ENCODE measurements at regions not wholly inside any gene's neighbourhood (a gene's known extent, or its start where the extent isn't known, plus 50 kb on each side); places are given as distances from the start of the nearest gene placed in this dataset.
A peak's percentile ranks its signal among the peaks of the same experiment; 100 is the strongest.
"Not testable (repeated sequence)": the region's sequence is repeated elsewhere in the genome, so short reads cannot be mapped to it uniquely, and the experiment has no call there.

DNA sequence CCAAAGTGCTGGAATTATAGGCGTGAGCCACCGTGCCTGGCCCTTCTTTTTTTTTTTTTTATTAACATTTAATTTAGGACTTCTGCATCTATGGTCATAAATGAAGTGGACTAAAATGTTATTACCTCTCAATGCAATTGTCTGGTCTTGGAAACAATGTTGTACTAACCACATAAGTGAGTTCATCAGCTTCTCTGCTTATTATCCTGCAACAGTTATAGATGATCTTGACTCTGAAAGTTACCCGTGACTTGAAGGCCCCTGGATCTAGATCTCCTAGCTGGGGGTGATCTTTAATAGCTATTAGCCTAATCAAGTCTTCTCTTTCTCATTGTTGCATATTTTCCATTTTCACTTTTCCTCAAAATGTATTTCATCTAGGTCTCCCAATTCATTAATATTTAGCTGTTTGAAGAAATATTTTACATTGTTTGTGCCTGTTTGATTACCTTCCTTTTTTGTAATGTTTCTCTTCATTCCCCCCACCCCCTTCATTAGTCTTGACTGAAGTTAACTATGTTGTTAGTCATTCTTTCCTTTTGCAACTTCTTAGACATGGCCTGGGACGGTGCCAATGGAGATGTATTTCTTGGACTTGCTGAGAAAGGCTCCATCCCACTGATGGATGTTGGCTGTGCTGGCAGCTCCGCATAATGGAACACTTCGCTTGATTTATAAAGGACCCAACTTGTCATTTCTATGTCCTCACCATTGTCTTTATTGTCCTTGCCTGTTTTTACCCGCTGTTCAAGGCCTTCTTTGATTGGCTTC, 141.6 kb upstream of the RIOK3 start:
- DNase-seq: no peak

DNA sequence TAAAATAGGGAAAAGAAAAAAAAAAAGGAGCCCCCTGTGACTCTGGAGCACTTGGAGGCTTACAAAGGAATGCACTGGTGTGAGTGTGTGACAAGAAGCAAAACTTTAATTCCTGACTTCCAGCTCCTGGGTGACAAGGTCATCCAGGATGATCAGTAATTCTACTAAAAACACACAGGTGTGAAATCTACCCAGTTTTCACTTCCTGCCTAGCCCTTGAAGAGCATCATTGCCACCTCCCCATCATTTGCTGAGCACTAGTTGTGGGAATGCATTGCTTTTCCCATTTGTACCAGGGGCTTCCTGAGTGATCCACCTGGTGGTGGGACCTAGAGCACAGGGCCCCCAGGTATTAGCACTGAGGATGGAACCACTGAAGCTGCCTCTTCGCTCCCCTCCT, 139.7 kb upstream of the RIOK3 start:
- DNase-seq: no peak

DNA sequence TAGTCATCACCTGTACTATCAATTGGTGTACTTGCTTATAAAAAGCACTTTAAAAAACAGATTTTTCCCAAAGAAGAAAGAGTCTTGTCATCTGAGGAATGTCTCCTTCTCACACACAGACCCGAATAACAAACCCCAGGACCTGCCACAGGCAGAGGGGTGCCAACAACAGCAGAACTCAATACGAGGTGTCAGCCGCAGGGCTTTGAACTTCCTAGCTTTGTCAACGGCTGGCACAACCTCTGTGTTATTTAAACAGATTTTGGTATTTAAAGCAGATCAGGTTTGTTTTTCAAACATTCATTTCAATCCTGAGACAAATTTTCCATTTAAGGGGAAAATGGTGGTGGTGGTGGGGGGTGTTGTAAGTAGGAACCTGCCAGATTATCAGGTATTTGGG, 138.4 kb upstream of the RIOK3 start:
- no peak for DNase-seq

DNA sequence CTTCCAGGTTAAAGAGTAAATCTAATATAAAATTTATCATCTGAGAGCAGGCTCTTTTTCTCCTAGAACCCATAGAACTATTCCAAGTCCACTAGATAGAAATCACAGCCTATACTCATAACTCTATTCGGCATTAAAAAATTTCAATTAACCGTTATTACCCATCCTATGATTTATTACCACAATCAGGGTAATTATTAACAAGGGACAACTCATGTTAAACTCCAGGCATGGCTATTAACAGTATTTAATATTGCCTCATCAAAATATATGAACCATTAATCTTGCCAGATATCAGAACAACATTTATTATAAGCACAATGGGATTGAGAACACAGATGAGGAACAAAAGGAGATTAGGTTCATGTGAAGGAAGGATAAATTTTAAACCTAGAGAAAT, 136.8 kb upstream of the RIOK3 start:
- DNase-seq: no peak

DNA sequence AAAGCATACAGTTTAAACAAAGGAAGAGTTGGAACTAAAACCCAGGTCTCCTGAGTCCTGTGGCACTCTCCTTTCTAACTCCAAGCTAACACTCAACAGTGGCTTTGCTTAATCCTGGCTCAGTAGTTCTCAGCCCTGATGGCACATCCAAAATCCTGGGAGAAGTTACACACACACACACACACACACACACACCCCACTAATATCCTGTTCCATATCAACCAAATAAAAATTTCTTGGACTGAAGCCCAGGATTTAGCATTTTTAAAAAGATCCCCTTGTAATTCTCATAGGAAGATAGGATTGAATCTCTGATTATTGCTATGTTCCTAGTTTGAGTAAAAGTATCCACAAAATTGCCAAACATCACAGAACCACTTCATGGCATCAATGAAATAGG, 136.1 kb upstream of the RIOK3 start:
- no peak for DNase-seq

DNA sequence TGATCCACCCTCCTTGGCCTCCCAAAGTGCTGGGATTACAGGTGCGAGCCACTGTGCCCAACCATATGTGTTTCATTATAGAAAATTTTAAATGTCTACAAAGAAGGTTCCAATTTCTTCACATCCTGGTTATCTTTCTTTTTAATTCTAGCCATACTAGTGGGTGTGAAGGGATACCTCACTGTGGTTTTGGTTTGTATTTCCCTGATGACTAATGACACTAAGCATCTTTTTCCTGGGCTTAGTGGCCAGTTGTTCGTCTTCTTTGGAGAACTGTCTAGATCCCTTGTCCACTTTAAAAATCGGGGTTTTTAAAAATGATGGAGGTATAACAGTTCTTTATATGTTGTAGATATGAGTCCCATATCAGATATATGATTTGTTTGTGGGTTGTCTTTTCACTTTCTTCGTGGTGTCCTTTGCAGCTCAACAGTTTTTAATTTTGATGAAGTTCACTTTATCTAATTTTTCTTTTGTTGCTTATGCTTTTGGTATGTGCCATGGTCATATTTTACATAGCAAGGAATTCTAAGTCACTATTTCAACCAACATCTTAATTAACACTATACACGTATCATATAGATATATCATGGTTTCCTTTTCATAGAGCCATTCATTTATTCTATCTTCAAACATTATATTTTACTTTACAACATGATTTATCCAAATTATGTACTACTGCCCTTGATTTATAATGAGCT, 135.0 kb upstream of the RIOK3 start:
- no peak for DNase-seq

DNA sequence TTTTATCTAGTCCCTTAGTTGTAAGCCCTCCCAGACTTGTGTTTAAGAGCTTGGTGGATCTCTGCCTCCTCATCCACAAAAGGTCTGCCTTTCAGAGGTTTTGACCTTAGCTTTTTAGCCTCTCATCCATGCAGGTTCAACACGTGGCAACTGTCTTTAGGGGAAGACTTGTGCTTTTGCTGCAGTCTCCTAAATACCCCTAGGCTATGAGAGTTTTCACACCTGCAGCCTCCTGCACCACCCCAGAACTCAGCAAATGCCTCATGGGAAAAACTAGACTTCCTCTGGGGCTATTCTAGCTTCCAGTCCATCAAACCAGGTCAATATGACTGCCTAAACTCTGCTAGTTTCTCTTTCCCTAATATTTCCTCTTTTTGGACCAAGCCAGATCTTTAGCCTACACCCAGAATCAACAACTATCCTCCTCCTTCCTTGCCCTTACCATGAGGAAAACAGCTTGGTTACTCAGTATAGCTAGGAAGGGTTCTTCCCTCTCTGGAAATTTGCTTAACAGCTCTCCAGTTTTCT, 132.3 kb upstream of the RIOK3 start:
- no peak for DNase-seq

DNA sequence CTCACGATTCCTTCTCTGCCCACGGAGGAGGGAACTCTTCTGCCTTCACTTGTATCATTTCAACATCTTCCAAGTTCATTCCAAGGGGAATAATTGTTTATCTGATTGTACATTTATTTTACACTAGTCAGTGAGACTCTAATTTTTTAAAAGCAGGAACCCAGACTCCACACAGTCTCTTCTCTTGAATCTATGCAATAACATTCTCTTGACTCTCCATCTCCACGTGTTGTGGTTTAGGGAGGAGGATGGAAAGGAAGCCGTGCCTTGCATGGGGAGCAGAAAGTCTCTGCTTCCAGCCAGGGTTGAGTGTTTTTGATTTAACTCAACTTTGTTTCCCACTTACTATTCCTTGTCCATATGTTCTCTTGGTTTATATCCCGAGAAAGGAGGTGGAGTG, 131.1 kb upstream of the RIOK3 start:
- DNase-seq: no peak

DNA sequence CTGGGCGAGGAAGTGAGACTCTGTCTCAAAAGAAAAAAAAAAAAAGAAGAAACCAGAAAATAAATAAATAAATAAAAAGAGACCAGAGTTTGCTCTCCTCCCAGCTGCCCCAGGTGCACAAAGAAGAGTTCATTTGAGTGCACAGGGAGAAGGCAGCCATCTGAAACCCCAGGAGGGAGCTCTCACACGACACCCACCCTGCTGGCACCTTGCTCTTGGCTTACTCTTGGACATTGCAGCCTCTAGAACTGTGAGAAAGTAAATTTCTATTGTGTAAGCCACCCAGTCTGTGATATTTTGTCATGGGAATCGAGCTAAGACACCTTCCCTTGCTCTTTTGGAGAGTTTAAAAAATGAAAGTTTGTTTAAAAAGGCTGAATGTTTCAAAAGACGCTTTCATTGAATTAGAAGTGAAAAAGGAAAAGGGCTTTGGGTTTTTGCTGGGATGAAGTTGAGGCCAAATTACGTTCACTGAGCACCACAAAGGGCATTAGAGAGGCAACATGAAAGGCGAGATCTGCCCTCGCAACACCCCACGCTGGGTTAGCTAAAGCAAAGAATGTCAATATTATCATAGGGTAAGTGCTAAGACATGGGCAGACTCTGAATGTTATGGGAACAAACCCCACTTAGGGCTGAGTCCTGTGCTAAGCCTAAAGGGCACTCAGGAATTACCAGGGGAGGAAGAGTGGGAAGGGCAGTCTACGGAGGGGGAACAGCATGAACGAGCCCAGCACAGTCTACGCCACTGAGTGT, 128.9 kb upstream of the RIOK3 start:
- peak; percentile 10 for DNase-seq

DNA sequence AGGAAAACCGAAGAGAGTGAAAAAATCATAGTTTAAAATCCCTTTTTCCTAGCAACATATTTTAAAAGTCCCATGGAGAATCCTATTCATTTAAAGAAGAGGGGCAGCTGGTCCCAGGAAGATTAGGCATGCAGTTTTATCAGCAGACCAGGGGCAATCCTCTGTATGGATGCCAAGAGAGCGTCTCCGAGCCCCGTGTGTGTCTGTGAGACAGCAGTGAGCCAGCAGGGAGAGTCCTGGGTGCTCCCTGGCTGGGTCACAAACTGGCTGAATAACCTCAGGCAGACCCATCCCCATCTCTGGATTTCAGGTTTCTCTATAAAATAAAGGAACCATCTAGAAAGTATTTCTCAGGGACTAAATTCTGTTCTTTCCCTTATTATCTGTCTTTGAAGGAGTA, 128.2 kb upstream of the RIOK3 start:
- DNase-seq: no peak

DNA sequence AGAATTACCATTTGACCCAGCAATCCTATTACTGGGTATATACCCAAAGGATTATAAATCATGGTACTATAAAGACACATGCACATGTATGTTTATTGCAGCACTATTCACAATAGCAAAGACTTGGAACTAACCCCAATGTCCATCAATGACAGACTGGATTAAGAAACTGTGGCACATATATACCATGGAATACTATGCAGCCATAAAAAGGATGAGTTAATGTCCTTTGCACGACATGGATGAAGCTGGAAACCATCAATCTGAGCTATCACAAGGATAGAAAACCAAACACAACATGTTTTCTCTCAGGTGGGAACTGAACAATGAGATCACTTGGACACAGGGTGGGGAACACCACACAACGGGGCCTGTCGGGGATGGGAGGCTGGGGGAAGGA, 123.4 kb upstream of the RIOK3 start:
- not testable (repeated sequence) for DNase-seq

DNA sequence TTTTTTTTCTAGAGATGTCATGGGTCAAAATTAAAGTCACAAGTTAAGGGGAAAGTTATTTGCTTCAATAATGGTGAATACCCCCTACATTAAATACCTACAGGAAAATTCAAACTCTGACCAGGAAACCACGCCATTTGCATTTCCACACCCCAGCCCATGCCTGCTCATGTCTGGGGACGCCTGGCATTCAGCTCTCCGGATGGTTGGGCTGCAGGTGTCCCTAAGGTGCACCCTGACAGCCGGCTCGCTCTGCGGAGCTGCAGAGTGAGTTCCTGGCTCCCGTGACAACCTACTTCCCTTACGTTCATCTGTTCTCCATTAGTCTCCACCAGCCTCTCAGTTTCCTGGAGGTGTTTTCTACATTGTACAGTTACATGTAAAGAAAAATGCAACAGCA, 122.7 kb upstream of the RIOK3 start:
- DNase-seq: no peak

DNA sequence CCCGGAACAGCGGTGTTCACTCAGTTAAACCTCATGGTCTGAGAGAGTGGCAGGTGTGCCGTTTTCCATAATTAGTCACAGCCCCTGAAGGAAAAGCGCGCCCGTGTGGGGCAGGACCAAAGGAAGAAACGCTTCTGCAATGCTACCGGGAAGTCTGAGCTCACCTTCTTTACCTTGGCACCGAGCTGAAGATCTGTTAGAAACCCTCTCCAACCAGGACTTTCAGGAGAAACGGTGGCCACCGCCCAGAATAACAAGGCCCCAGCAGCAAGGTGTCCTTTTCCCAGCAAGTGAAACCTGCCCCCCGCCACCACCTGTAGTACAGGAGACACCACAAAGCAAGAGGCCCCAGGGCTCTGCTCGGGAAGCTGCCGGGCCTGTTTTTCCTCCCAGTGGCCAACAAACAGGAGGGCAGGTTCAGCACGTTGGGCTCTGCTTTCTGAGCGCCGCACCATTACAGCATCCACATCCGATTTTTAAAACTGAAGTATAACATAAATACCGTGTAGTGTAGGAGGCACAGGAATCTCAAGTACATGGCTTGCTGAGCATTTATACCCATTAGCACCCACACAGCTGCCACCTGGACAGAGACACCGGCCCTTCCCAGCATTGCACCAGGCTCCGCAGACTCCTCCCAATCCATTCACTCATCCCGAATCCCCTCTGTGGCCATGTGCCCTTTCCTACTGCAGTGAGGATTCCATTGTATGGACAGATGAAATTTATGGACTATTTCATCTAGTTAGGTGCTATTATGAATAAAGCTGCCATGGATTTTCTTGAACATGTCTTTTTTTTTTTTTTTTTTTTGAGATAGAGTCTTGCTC, 121.8 kb upstream of the RIOK3 start:
- DNase-seq: no peak

DNA sequence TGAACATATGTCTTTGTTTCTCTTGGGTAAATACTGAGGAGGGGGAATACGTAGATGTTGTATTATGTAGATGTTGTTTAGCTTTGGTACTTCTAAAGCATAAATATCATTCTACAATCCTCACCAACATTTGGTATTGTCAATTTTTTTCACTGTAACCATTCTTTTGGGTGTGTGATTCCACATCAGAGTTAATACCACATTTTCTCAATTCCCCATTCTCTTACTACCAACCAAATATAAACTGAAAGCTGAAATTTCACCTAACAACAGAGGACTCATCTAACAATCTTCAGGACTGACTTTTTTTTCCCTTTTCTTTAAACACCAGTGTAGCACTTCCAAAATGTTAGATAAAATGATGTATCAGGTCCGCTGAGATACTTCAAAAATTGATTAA, 120.7 kb upstream of the RIOK3 start:
- DNase-seq: no peak

DNA sequence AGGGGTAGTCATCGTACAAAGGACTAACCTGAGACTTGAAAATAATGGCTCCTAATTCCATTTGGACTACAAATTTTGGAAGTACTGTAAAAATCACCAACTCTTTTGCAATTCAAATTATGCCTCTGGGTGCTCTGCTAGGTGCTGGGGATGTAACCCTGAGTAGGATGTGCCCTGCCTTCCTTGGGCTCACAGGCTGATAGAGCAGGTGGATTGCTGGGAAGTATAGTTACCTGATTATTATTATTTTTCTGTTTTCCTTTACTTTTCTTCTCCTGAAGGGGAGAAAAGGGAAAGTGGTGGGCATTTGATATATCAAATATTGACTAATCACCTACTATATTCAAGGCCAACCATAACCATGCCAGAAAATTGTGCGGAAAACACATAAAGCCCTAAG, 119.3 kb upstream of the RIOK3 start:
- DNase-seq: no peak

DNA sequence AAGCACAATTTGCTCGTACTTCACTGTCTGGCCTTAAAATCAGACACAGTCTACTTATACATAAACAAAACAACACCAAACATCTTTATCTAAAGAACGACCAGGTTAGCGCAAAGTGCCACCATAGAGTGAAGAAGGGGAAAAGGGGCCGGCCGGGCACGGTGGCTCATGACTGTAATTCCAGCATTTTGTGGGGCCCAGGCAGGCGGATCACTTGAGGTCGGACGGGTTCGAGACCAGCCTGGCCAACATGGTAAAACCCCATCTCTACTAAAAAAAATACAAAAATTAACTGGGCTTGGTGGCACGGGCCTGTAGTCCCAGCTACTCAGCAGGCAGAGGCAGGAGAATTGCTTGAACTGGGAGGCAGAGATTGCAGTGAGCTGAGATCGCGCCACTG, 118.5 kb upstream of the RIOK3 start:
- DNase-seq: no peak

DNA sequence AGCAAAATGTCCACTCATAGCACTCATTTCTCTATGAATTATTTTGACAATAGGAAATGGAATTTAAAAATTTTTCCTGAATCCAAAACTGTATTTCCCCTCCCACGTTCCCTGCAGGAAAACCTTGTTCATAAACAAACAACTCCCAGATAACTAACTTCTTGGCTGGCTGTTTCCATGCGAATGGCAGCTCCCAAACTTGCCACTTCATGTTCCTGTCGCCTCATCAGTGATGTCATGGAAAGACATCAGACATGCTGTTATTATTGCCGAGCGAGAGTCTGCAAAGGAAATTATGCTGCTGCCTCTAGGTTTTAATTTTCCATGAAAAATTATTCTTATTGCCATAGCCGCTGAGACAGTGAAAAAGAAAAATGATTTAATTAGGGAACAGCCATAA, 117.0 kb upstream of the RIOK3 start:
- no peak for DNase-seq

DNA sequence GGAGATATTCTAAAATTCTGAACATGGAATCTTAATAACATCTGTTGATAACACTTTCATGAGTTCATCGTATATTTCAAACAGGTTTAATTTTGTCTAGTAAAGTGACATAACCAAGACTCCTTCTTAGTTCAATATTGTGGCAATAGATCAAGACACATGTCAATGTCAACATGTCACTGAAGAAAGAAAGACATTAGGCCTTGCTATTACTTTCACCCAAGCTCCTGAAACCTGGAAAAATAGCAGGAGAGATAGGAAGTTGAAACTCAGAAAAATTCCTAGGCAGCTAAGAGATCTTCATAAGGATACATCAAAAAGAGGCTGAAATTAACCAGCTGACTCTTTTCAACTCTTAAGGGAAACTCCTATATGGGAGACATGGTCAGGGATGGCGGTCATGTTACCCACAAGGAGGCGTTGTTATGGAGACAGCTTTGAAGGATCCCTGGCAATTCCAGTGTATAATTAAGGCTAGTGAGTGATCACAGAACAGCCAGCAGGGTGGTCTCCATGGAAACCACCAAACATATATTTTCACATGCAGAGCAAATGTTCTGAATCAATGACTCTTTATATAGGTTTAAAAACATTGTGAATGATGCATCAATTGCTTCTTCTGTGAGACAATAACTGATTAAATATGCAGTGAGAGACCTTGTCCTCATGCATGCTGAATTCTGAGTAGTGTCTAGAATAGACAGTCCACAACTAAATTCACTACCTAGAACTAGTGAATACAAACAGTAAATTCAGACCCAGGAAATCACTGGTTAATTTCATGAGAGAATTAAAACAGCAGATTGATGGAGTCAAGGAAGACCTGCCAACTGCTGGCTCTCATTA, 115.3 kb upstream of the RIOK3 start:
- DNase-seq: peak; percentile 4

DNA sequence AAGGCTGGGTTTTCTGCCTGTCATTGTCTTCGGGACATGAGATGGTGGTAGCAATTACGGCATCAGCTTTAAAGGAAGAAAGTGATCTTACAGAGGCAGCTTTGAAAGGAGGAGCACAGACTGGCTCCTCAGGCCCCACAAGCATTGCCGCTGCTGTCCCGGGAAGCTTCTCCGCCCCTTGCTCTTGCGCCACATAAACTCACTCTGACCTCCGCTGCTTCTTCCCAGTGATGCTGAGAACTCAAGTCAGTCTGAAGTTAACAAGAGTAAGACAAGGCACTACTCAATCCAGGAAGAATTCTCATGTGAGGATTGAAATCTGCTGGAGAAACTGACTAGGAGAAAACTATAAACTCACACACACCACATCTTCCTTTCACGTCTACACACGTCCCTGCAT, 112.4 kb upstream of the RIOK3 start:
- no peak for DNase-seq

DNA sequence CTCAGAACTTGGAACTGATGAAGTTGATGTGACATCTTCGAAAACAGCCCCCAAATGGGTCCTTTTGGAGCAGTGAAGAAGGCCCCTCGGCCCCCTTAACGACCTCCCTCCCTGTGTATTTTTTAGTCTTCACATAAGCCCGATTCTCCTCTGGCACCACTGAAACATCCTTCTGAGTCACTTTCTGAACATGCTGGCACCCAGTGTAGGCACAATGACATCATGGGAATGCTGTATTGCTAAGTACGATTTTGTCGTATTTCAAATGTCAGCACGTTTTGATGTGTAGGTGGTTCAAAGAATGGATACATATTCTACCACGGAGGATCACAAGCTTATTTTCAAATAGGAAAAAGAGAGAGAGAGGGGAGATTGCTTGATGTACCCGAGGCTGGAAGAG, 111.7 kb upstream of the RIOK3 start:
- no peak for DNase-seq

DNA sequence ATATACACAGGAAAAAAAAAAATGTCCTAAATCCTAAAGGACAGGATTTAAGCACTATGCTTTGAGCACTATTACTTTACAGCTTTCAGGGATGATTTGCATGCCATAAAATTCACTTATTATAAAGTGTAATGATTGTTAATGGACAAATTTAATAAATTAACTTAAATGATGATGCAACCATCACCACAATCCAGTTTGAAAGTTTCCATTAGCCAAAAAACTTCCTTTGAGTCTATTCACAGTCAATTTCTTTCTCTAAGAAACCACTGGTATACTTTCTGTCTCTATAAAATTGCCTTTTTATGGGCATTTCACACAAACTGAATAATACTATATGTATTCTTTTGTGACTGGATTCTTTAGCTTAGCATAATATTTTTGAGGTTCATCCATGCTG, 111.1 kb upstream of the RIOK3 start:
- no peak for DNase-seq

DNA sequence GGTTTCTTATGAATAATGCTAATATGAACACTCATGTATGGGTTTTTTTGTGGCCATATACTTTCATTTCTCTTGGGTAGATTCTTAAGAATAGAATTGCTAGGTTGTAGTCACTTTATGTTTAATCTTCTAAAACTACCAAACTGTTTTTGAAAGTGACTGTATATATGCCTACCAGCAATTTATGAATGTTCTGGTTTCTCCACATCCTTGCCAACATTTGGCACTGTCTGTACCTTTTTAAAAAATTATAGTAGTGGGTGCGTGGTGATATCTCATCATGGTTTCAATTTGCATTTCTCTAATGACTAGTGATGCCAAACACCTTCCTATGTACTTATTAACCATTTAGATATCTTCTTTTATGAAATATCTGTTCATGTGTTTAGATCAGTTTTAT, 110.6 kb upstream of the RIOK3 start:
- DNase-seq: no peak
